ENCODE measurements at regions not wholly inside any gene's neighbourhood (a gene's known extent, or its start where the extent isn't known, plus 50 kb on each side); places are given as distances from the start of the nearest gene placed in this dataset.

DNA sequence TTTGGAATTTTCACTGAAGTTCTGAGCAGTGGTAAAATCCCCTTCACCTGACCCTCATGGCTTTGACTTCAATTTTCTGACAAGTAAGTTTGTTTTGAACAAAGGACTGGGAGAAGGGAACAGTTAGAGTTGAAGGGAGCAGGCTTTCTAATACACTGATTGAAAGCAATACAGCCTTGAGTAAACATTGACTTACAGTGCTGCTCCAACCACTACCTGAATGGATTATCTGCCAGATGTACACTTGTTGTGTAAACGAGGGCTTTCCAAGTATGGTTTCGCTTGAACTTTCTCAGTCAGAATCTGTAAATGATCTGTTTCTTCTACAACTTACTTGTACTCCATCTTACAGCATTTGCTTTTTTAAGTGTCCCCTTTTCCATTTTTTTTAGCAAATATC lies 1414.9 kb upstream of the NUDT12 start:
- no peaks in the 10 kb centered on the region for H3K36me3 Mint-ChIP-seq (ENCODE audit: low read depth, unreplicated experiment)
- TF ChIP-seq, protein P1, sequence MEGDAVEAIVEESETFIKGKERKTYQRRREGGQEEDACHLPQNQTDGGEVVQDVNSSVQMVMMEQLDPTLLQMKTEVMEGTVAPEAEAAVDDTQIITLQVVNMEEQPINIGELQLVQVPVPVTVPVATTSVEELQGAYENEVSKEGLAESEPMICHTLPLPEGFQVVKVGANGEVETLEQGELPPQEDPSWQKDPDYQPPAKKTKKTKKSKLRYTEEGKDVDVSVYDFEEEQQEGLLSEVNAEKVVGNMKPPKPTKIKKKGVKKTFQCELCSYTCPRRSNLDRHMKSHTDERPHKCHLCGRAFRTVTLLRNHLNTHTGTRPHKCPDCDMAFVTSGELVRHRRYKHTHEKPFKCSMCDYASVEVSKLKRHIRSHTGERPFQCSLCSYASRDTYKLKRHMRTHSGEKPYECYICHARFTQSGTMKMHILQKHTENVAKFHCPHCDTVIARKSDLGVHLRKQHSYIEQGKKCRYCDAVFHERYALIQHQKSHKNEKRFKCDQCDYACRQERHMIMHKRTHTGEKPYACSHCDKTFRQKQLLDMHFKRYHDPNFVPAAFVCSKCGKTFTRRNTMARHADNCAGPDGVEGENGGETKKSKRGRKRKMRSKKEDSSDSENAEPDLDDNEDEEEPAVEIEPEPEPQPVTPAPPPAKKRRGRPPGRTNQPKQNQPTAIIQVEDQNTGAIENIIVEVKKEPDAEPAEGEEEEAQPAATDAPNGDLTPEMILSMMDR (IDR thresholded peaks at IDR 0.05; ENCODE audit: unreplicated experiment) = no peak
- no peaks in the 10 kb centered on the region for H3K9me3 Mint-ChIP-seq (ENCODE audit: unreplicated experiment)
- DNase-seq (ENCODE audit: low spot score) = no peak
- H3K4me1 Mint-ChIP-seq (ENCODE audit: unreplicated experiment) = no peaks in the 10 kb centered on the region
- H3K27ac Mint-ChIP-seq (ENCODE audit: unreplicated experiment) = no peak overlapping the region
- H3K27me3 Mint-ChIP-seq (ENCODE audit: unreplicated experiment) = no peaks in the 10 kb centered on the region
- no peak overlapping the region for H3K4me3 Mint-ChIP-seq (ENCODE audit: unreplicated experiment)

DNA sequence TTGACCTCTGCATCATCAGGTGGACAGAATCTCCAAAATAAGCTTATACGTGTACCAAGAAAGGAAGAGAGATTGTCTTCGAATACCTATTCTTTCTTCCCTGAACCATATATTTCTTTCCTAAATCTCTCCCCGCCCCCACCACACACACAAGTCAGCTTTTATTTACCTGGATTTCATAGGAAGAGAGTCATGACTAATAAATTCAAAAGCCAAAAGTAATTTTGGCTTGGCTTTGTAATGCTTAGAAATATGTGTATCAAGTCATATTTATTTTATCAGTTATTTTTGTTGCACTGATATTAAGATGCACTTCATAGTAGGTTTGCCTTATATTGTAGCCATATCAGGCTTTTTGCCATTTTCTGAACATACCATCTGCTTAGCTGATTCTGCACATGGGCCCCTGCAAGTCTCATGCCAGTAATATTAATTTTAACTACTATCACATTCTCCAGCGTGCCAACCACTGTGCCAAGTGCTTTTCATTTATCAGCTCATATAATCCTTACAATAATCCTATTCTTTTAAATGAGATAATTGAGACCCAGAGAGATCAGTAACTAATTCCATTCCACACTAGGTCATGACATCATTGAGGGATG lies 1405.3 kb upstream of the NUDT12 start:
- TF ChIP-seq, protein P1 (IDR thresholded peaks at IDR 0.05; ENCODE audit: unreplicated experiment) = no peak
- DNase-seq (ENCODE audit: low spot score) = no peak
- no peaks in the 10 kb centered on the region for H3K9me3 Mint-ChIP-seq (ENCODE audit: unreplicated experiment)
- no peaks in the 10 kb centered on the region for H3K4me1 Mint-ChIP-seq (ENCODE audit: unreplicated experiment)
- H3K27me3 Mint-ChIP-seq (ENCODE audit: unreplicated experiment) = no peaks in the 10 kb centered on the region
- H3K27ac Mint-ChIP-seq (ENCODE audit: unreplicated experiment) = no peak overlapping the region
- no peak overlapping the region for H3K4me3 Mint-ChIP-seq (ENCODE audit: unreplicated experiment)
- H3K36me3 Mint-ChIP-seq (ENCODE audit: low read depth, unreplicated experiment) = no peaks in the 10 kb centered on the region

DNA sequence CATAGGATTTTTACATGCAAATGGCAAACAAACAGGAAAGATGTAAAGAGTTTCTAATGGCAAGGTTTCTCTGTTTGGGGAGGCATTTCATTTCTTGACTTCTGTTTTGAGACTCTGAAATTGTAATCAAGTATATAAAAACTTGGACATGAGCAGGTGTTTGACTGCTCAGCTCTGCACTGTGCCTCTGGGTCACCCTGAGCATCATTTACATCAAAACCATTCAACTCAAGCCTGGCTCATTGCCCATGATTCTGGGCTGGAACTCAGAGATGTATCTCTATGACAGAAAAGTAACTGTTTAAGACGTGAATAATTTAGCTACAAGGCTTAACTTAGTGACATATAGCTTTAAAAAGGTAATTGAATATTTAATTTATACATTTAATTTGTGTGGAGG lies 1402.4 kb upstream of the NUDT12 start:
- Mint-ChIP-seq H3K9me3 (ENCODE audit: unreplicated experiment) (no peaks in the 10 kb centered on the region), H3K36me3 (ENCODE audit: low read depth, unreplicated experiment) (no peaks in the 10 kb centered on the region), H3K27ac (ENCODE audit: unreplicated experiment) (no peak overlapping the region), H3K4me3 (ENCODE audit: unreplicated experiment) (no peak overlapping the region), H3K27me3 (ENCODE audit: unreplicated experiment) (no peaks in the 10 kb centered on the region), H3K4me1 (ENCODE audit: unreplicated experiment) (no peaks in the 10 kb centered on the region)
- TF ChIP-seq, protein P1 (IDR thresholded peaks at IDR 0.05; ENCODE audit: unreplicated experiment) = no peak
- DNase-seq (ENCODE audit: low spot score) = no peak

DNA sequence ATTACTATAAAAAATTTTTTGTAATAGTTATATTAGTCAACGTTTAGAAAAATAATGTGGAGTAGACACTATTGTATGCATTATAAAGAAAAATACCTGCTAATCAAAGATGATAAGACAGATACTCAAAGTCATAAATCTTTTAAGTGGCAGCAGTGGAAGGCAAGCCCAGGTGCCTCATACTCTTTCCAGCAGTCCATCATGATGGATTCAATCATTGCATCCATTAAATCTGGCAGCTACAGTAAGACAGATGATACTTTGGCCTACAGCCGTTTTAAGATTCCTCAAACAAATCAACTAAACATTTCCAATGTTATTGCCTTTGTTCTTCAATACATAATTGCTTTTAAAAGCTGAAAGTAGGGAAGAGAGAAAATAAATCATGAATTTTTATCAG lies 1392.9 kb upstream of the NUDT12 start:
- Mint-ChIP-seq H3K4me1 (ENCODE audit: unreplicated experiment) (no peaks in the 10 kb centered on the region), H3K4me3 (ENCODE audit: unreplicated experiment) (no peak overlapping the region), H3K27ac (ENCODE audit: unreplicated experiment) (no peak overlapping the region), H3K36me3 (ENCODE audit: low read depth, unreplicated experiment) (no peaks in the 10 kb centered on the region), H3K9me3 (ENCODE audit: unreplicated experiment) (no peaks in the 10 kb centered on the region), H3K27me3 (ENCODE audit: unreplicated experiment) (no peaks in the 10 kb centered on the region)
- DNase-seq (ENCODE audit: low spot score) = no peak
- TF ChIP-seq, protein P1 (IDR thresholded peaks at IDR 0.05; ENCODE audit: unreplicated experiment) = no peak

DNA sequence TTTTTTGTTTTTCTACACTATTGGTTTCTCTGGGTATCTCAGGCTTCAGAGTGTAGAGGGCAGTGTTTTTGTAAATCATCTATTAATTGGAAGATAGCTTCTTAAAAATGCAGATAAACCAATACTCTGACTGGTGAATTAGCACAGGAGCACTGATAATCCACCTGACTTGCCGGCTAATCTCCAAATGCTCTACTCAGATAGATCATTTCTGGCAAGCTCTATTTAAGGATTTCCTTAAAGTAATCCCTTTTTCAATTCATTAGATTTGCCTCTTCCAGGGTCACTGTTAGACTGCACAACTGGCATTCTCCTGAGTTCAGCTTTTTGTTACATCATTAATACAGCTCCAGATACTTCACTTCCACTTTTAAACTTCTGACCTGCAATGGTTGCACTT lies 1390.3 kb upstream of the NUDT12 start:
- H3K27me3 Mint-ChIP-seq (ENCODE audit: unreplicated experiment) = no peaks in the 10 kb centered on the region
- H3K4me1 Mint-ChIP-seq (ENCODE audit: unreplicated experiment) = no peaks in the 10 kb centered on the region
- H3K36me3 Mint-ChIP-seq (ENCODE audit: low read depth, unreplicated experiment) = no peaks in the 10 kb centered on the region
- H3K27ac Mint-ChIP-seq (ENCODE audit: unreplicated experiment) = no peak overlapping the region
- TF ChIP-seq, protein P1 (IDR thresholded peaks at IDR 0.05; ENCODE audit: unreplicated experiment) = no peak
- no peak overlapping the region for H3K4me3 Mint-ChIP-seq (ENCODE audit: unreplicated experiment)
- DNase-seq (ENCODE audit: low spot score) = no peak
- no peaks in the 10 kb centered on the region for H3K9me3 Mint-ChIP-seq (ENCODE audit: unreplicated experiment)

Measured in endothelial cell (in vitro differentiated cells).